Colonic mucosa (tissue), 4 donors: ENCODE measurements at regions not wholly inside any gene's neighbourhood (a gene's known extent, or its start where the extent isn't known, plus 50 kb on each side); places are given as distances from the start of the nearest gene placed in this dataset.

Source experiments
- DNase-seq: peaks from one replicate; pipeline ENCODE4 v3.0.0-alpha.2; 2020
- H3K27ac ChIP-seq: fragments of 200-600 bp; one replicate; pipeline ENCODE4 v1.8.0; 2021
- H3K27me3 ChIP-seq: fragments of 200-600 bp; one replicate; pipeline ENCODE4 v1.8.0; 2021
- H3K36me3 ChIP-seq: fragments of 200-600 bp; one replicate; pipeline ENCODE4 v1.8.0; 2021
- H3K4me1 ChIP-seq: fragments of 200-600 bp; one replicate; pipeline ENCODE4 v1.8.0; 2021; ENCODE audit warnings: mild to moderate bottlenecking
- H3K4me3 ChIP-seq: fragments of 200-600 bp; one replicate; pipeline ENCODE4 v1.8.0; 2021
- H3K9ac ChIP-seq, 2 donors: one replicate each; pipeline ENCODE4 v1.7.0; 2013; ENCODE audit warnings: control low read depth in 2 of 2, low read depth in 2 of 2, low read length in 2 of 2
- H3K9me3 ChIP-seq: fragments of 200-600 bp; one replicate; pipeline ENCODE4 v1.8.0; 2021
- CTCF ChIP-seq: fragments of 200-600 bp; IDR thresholded peaks from one replicate; pipeline ENCODE4 v1.8.0; 2022; ENCODE audit warnings: antibody characterized with exemption, mild to moderate bottlenecking
- intact Hi-C: fragments of 100-400 bp; cut with DNase I; formaldehyde crosslinking; loops from one replicate; pipeline ENCODE4 v1.14.1; 2022
- donor health status: healthy.
- donor health status: DM: no; HTN: no; CAD: no.
- donor health status: DM: no; HTN: no; CAD: no.

- H3K9me3 ChIP-seq: no peaks in the 10 kb centered on the region
- no peaks in the 10 kb centered on the region for H3K4me1 ChIP-seq
- DNase-seq: no peak
- no peak overlapping the region for H3K27ac ChIP-seq
- TF ChIP-seq CTCF: no peak
- H3K36me3 ChIP-seq: no peaks in the 10 kb centered on the region
- H3K9ac ChIP-seq: no peak overlapping the region
- intact Hi-C loops: no loop called here
- H3K27me3 ChIP-seq: no peaks in the 10 kb centered on the region
- no peak overlapping the region for H3K4me3 ChIP-seq
Observed at GRCh38 chr3:162558016-162558415, 1061.4 kb downstream of the OTOL1 start.

GRCh38 chr3:162568706-162569105 lies 1072.1 kb downstream of the OTOL1 start:
- H3K27me3 ChIP-seq: no peaks in the 10 kb centered on the region
- H3K4me1 ChIP-seq: no peaks in the 10 kb centered on the region
- TF ChIP-seq CTCF: no peak
- no peak overlapping the region for H3K9ac ChIP-seq
- no peaks in the 10 kb centered on the region for H3K9me3 ChIP-seq
- intact Hi-C loops: no loop called here
- no peaks in the 10 kb centered on the region for H3K36me3 ChIP-seq
- H3K4me3 ChIP-seq: no peak overlapping the region
- DNase-seq: no peak
- H3K27ac ChIP-seq: no peak overlapping the region

- no peaks in the 10 kb centered on the region for H3K36me3 ChIP-seq
- no peak overlapping the region for H3K4me3 ChIP-seq
- no peak overlapping the region for H3K27ac ChIP-seq
- no peak for DNase-seq
- intact Hi-C loops: no loop called here
- no peaks in the 10 kb centered on the region for H3K27me3 ChIP-seq
- no peak overlapping the region for H3K9ac ChIP-seq
- no peaks in the 10 kb centered on the region for H3K4me1 ChIP-seq
- TF ChIP-seq CTCF: no peak
- H3K9me3 ChIP-seq: no peaks in the 10 kb centered on the region
Observed at GRCh38 chr3:162569314-162569713, 1072.7 kb downstream of the OTOL1 start.

GRCh38 chr3:162584986-162585385 lies 1088.4 kb downstream of the OTOL1 start:
- no peaks in the 10 kb centered on the region for H3K27me3 ChIP-seq
- H3K4me3 ChIP-seq: no peak overlapping the region
- H3K27ac ChIP-seq: no peak overlapping the region
- H3K9me3 ChIP-seq: no peaks in the 10 kb centered on the region
- no peak for TF ChIP-seq CTCF
- H3K4me1 ChIP-seq: no peaks in the 10 kb centered on the region
- H3K36me3 ChIP-seq: no peaks in the 10 kb centered on the region
- no peak overlapping the region for H3K9ac ChIP-seq
- no peak for DNase-seq
- intact Hi-C loops: no loop called here

GRCh38 chr3:162586591-162586990 lies 1090.0 kb downstream of the OTOL1 start:
- H3K27me3 ChIP-seq: no peaks in the 10 kb centered on the region

More at GRCh38 chr3:162586591-162586990, 1090.0 kb downstream of the OTOL1 start:
- no peak for DNase-seq
- intact Hi-C loops: no loop called here
- Histone ChIP-seq H3K9me3 (no peaks in the 10 kb centered on the region), H3K4me3 (no peak overlapping the region), H3K4me1 (no peaks in the 10 kb centered on the region), H3K9ac (no peak overlapping the region), H3K27ac (no peak overlapping the region), H3K36me3 (no peaks in the 10 kb centered on the region)
- no peak for TF ChIP-seq CTCF
